ENCODE measurements at regions not wholly inside any gene's neighbourhood (a gene's known extent, or its start where the extent isn't known, plus 50 kb on each side); places are given as distances from the start of the nearest gene placed in this dataset.
A peak's percentile ranks its signal among the peaks of the same experiment; 100 is the strongest.

DNA sequence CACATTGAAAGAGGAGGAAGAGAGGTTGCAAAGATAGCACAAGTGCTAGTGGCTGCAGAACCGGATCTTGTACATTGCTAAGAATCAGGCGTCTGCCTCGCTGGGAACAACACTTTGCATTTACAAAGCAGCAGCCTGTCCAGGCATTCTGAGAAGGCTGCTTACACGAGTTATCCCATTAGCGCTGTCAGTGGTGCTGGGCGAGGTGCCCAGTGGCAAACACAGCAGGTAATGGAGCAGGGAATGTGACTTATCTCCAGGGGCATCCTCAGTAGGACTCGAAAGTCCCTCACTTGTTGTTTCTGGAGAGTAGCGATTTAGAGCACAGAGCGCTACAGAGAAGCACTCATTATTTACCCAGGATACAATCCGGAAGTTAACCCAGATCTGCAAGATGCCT, 209.6 kb downstream of the OLFM4 start:
- no peak for DNase-seq
- Histone ChIP-seq H3K4me1 (no peaks in the 10 kb centered on the region), H3K27me3 (no peaks in the 10 kb centered on the region), H3K36me3 (no peaks in the 10 kb centered on the region), H3K9me3 (no peaks in the 10 kb centered on the region), H3K4me3 (no peak overlapping the region), H3K27ac (no peak overlapping the region)
- TF ChIP-seq, protein P1, sequence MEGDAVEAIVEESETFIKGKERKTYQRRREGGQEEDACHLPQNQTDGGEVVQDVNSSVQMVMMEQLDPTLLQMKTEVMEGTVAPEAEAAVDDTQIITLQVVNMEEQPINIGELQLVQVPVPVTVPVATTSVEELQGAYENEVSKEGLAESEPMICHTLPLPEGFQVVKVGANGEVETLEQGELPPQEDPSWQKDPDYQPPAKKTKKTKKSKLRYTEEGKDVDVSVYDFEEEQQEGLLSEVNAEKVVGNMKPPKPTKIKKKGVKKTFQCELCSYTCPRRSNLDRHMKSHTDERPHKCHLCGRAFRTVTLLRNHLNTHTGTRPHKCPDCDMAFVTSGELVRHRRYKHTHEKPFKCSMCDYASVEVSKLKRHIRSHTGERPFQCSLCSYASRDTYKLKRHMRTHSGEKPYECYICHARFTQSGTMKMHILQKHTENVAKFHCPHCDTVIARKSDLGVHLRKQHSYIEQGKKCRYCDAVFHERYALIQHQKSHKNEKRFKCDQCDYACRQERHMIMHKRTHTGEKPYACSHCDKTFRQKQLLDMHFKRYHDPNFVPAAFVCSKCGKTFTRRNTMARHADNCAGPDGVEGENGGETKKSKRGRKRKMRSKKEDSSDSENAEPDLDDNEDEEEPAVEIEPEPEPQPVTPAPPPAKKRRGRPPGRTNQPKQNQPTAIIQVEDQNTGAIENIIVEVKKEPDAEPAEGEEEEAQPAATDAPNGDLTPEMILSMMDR (IDR thresholded peaks at IDR 0.05) = no peak
- TF ChIP-seq POLR2A (IDR thresholded peaks at IDR 0.05) = no peak

DNA sequence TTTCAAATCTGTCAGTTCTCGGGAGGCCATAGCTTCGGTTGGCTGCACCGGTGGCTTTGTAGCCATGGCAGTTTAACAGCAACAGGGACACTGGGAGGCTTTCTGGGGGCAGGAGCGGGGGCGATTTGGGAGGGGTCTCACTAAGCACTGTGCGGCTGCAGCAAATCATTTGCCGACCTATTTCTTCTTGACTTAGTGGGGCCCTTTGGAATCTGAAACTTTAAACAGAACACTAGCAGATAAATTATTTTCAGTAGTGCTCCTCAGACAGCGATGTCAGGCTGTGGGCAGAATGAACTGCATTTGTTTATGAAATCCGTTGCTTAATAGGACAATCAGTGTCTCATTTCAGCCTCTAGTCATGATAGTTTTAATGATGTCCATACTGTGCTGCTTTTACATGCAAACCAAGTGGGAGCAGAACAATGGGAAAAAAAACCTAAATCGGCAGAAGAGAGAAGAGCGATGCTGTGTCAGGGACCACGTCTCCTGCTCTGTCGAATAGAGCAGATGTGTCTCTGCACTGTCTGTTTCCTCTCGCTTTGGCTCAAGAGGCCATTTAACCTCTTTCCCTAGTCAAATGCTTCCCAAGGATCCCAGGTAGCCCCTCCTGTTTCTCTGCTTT, 211.9 kb downstream of the OLFM4 start:
- Histone ChIP-seq H3K4me3 (no peak overlapping the region), H3K4me1 (no peaks in the 10 kb centered on the region), H3K27me3 (no peaks in the 10 kb centered on the region), H3K27ac (no peak overlapping the region), H3K36me3 (no peaks in the 10 kb centered on the region), H3K9me3 (no peaks in the 10 kb centered on the region)
- DNase-seq = no peak
- TF ChIP-seq POLR2A (IDR thresholded peaks at IDR 0.05) = no peak
- TF ChIP-seq, protein P1 (IDR thresholded peaks at IDR 0.05) = no peak

DNA sequence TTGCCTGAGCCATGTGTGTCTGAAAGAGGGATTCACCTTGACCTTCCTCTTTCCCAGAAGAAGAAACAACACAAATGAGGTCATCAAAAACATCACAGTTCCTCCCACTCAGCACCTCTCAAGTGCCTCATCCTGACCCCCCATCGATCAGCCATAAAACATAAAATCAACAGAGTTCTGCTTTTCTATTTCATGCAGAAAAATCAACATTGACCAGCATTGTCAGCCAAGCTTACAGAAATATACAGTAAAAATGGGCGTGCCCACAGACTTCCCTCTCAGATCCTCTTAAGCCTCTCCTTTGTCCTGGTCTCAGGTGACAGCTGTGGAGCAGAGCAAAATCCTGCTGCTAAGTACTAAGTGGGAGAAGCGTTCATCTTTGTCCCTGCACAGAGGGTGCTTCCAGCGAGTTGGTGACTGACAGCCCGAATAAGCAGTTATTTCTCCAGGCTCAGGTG, 213.3 kb downstream of the OLFM4 start:
- Histone ChIP-seq H3K9me3 (no peaks in the 10 kb centered on the region), H3K27ac (no peak overlapping the region), H3K36me3 (no peaks in the 10 kb centered on the region), H3K4me1 (no peaks in the 10 kb centered on the region), H3K27me3 (no peaks in the 10 kb centered on the region), H3K4me3 (no peak overlapping the region)
- TF ChIP-seq, protein P1 (IDR thresholded peaks at IDR 0.05) = no peak
- TF ChIP-seq POLR2A (IDR thresholded peaks at IDR 0.05) = no peak
- DNase-seq = no peak

DNA sequence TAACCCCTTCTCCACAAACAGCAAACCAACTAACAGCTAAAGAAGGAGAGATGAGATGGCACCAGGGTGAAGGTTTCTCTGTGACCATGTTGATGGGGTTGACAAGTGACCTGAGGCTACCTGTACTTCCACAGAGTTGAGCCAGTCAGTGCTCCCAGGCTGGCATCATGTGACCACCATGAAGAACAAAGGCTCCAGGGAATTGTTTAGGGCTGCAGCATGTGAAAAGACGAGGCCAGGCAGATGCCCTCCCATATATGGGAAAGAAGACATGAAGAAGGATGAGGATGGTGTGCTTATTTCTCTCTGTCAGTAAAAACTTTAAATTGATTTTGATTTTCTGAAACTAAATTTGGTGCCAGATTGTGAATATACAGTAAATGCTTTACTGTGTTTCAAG, 220.6 kb downstream of the OLFM4 start:
- Histone ChIP-seq H3K36me3 (no peaks in the 10 kb centered on the region), H3K4me3 (no peak overlapping the region), H3K27me3 (no peaks in the 10 kb centered on the region), H3K4me1 (no peaks in the 10 kb centered on the region), H3K27ac (no peak overlapping the region), H3K9me3 (no peaks in the 10 kb centered on the region)
- no peak for TF ChIP-seq POLR2A (IDR thresholded peaks at IDR 0.05)
- TF ChIP-seq, protein P1 (IDR thresholded peaks at IDR 0.05) = no peak
- DNase-seq = no peak

DNA sequence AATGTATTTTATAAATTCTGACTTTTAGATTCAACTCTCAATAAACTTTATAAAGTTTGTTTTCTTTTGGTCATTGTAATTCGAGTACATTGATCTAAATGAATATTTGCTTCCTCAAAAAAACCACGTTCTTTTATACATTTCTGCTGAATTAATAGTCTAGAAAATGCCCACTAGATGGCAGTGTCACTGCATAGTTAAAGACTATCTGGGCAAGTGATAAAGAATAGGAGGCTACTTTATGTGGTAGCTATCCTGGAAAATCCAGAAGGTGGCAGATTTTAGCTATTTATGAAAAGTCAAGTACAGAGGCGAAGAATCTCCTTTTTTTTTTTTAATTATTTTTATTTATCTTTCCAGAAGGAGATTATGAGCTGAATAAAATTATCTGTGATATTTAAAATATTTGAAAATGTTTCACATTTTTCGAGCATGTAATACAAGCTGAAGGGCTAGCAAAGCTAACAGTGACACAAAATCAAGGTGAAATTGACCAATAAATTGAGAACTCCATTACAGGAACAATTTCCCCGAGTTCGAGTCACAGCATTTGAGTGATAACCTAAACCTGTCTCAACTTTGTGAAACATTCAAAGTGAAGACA, 221.8 kb downstream of the OLFM4 start:
- H3K27me3 ChIP-seq = no peaks in the 10 kb centered on the region
- TF ChIP-seq, protein P1 (IDR thresholded peaks at IDR 0.05) = peak; percentile 11 to 80 (median 72)
- TF ChIP-seq POLR2A (IDR thresholded peaks at IDR 0.05) = no peak
- H3K27ac ChIP-seq = no peak overlapping the region
- H3K4me1 ChIP-seq = no peaks in the 10 kb centered on the region
- DNase-seq = no peak
- no peaks in the 10 kb centered on the region for H3K9me3 ChIP-seq
- H3K4me3 ChIP-seq = no peak overlapping the region
- H3K36me3 ChIP-seq = no peaks in the 10 kb centered on the region
